AG09309 (cell line): ENCODE measurements at regions not wholly inside any gene's neighbourhood (a gene's known extent, or its start where the extent isn't known, plus 50 kb on each side); places are given as distances from the start of the nearest gene placed in this dataset.

ENCODE experiments used
- DNase-seq: peaks from one replicate; pipeline ENCODE4 v3.0.0-alpha.2; 2010; ENCODE audit warnings: low read depth
- H3K4me3 ChIP-seq: 2 replicates; pipeline ENCODE4 v1.5.1; 2011; ENCODE audit warnings: mild to moderate bottlenecking, low read depth, low read length, moderate library complexity; ENCODE audit not compliant: control insufficient read depth
- CTCF ChIP-seq: IDR thresholded peaks from 2 replicates; pipeline ENCODE4 v1.5.1; 2011; ENCODE audit warnings: mild to moderate bottlenecking, low read depth, low read length, inconsistent platforms; ENCODE audit not compliant: insufficient read depth, control insufficient read depth; ENCODE audit errors: missing control alignments

GRCh38 chr1:232476538-232476950, 153.4 kb downstream of the SIPA1L2 start:
- peak; percentile 51 for DNase-seq
- no peak overlapping the region for H3K4me3 ChIP-seq
- TF ChIP-seq CTCF, result no peak

- H3K4me3 ChIP-seq, result no peak overlapping the region
- TF ChIP-seq CTCF, result no peak
- DNase-seq, result no peak
These were observed 155.1 kb downstream of the SIPA1L2 start for GRCh38 chr1:232474826-232475225.

GRCh38 chr1:232473900-232474299, 156.0 kb downstream of the SIPA1L2 start:
- no peak overlapping the region for H3K4me3 ChIP-seq
- DNase-seq, result no peak
- no peak for TF ChIP-seq CTCF

GRCh38 chr1:232473324-232473723, 156.6 kb downstream of the SIPA1L2 start:
- no peak overlapping the region for H3K4me3 ChIP-seq
- no peak for TF ChIP-seq CTCF
- no peak for DNase-seq

GRCh38 chr1:232472485-232473041, 157.4 kb downstream of the SIPA1L2 start:
- DNase-seq, result peak; percentile 78
- H3K4me3 ChIP-seq, result no peak overlapping the region
- TF ChIP-seq CTCF, result no peak

- TF ChIP-seq CTCF, result no peak
- no peak for DNase-seq
- H3K4me3 ChIP-seq, result no peak overlapping the region
These were observed 158.7 kb downstream of the SIPA1L2 start for GRCh38 chr1:232471250-232471649.

- DNase-seq, result no peak
- no peak overlapping the region for H3K4me3 ChIP-seq
- no peak for TF ChIP-seq CTCF
These were observed 159.2 kb downstream of the SIPA1L2 start for GRCh38 chr1:232470711-232471110.
